ENCODE measurements at regions not wholly inside any gene's neighbourhood (a gene's known extent, or its start where the extent isn't known, plus 50 kb on each side); places are given as distances from the start of the nearest gene placed in this dataset.

- H3K9ac ChIP-seq (ENCODE audit: insufficient read length): no peak overlapping the region
- no peaks in the 10 kb centered on the region for H3K36me3 ChIP-seq (ENCODE audit: insufficient read depth, low read length)
- TF ChIP-seq POLR2AphosphoS5 (IDR thresholded peaks at IDR 0.05; ENCODE audit: borderline replicate concordance, low read depth, low read length): no peak
- no peak for TF ChIP-seq FOXP2 (optimal IDR thresholded peaks at IDR 0.05; ENCODE audit: control extremely low read depth, extremely low read length, insufficient read depth)
- TF ChIP-seq EZH2 (IDR thresholded peaks at IDR 0.05): no peak
- DNase-seq (ENCODE audit: low read depth, low spot score): no peak
- H3K27ac ChIP-seq: no peak overlapping the region
- H3K4me3 ChIP-seq: no peak overlapping the region
- no peaks in the 10 kb centered on the region for H3K9me3 ChIP-seq (ENCODE audit: low read depth, low read length)
These were observed 113.6 kb upstream of the PCDH9 start for GRCh38 chr13:67343777-67344176.

- no peaks in the 10 kb centered on the region for H3K36me3 ChIP-seq (ENCODE audit: insufficient read depth, low read length)
- H3K9ac ChIP-seq (ENCODE audit: insufficient read length): no peak overlapping the region
- DNase-seq (ENCODE audit: low read depth, low spot score): no peak
- no peak overlapping the region for H3K4me3 ChIP-seq
- no peak overlapping the region for H3K27ac ChIP-seq
- no peaks in the 10 kb centered on the region for H3K9me3 ChIP-seq (ENCODE audit: low read depth, low read length)
- TF ChIP-seq EZH2 (IDR thresholded peaks at IDR 0.05): no peak
- no peak for TF ChIP-seq FOXP2 (optimal IDR thresholded peaks at IDR 0.05; ENCODE audit: control extremely low read depth, extremely low read length, insufficient read depth)
- TF ChIP-seq POLR2AphosphoS5 (IDR thresholded peaks at IDR 0.05; ENCODE audit: borderline replicate concordance, low read depth, low read length): no peak
These were observed 111.3 kb upstream of the PCDH9 start for GRCh38 chr13:67341406-67341805.

GRCh38 chr13:67330149-67330548 lies 100.0 kb upstream of the PCDH9 start:
- no peak for DNase-seq (ENCODE audit: low read depth, low spot score)

GRCh38 chr13:67328895-67329294 lies 98.8 kb upstream of the PCDH9 start:
- no peak overlapping the region for H3K4me3 ChIP-seq
- H3K9me3 ChIP-seq (ENCODE audit: low read depth, low read length): no peaks in the 10 kb centered on the region
- DNase-seq (ENCODE audit: low read depth, low spot score): no peak
- no peak for TF ChIP-seq FOXP2 (optimal IDR thresholded peaks at IDR 0.05; ENCODE audit: control extremely low read depth, extremely low read length, insufficient read depth)
- no peaks in the 10 kb centered on the region for H3K36me3 ChIP-seq (ENCODE audit: insufficient read depth, low read length)
- H3K27ac ChIP-seq: no peak overlapping the region
- no peak overlapping the region for H3K9ac ChIP-seq (ENCODE audit: insufficient read length)

More at GRCh38 chr13:67330149-67330548, 100.0 kb upstream of the PCDH9 start:
- no peak for TF ChIP-seq EZH2 (IDR thresholded peaks at IDR 0.05)
- no peak for TF ChIP-seq POLR2AphosphoS5 (IDR thresholded peaks at IDR 0.05; ENCODE audit: borderline replicate concordance, low read depth, low read length)
- TF ChIP-seq FOXP2 (optimal IDR thresholded peaks at IDR 0.05; ENCODE audit: control extremely low read depth, extremely low read length, insufficient read depth): no peak
- Histone ChIP-seq H3K27ac (no peak overlapping the region), H3K36me3 (ENCODE audit: insufficient read depth, low read length) (no peaks in the 10 kb centered on the region), H3K4me3 (no peak overlapping the region), H3K9ac (ENCODE audit: insufficient read length) (no peak overlapping the region), H3K9me3 (ENCODE audit: low read depth, low read length) (no peaks in the 10 kb centered on the region)

GRCh38 chr13:67318860-67319259 lies 88.7 kb upstream of the PCDH9 start:
- no peaks in the 10 kb centered on the region for H3K9me3 ChIP-seq (ENCODE audit: low read depth, low read length)
- H3K9ac ChIP-seq (ENCODE audit: insufficient read length): no peak overlapping the region
- no peak for DNase-seq (ENCODE audit: low read depth, low spot score)
- no peak overlapping the region for H3K4me3 ChIP-seq
- H3K27ac ChIP-seq: no peak overlapping the region
- no peaks in the 10 kb centered on the region for H3K36me3 ChIP-seq (ENCODE audit: insufficient read depth, low read length)
- no peak for TF ChIP-seq FOXP2 (optimal IDR thresholded peaks at IDR 0.05; ENCODE audit: control extremely low read depth, extremely low read length, insufficient read depth)
- no peak for TF ChIP-seq POLR2AphosphoS5 (IDR thresholded peaks at IDR 0.05; ENCODE audit: borderline replicate concordance, low read depth, low read length)
- no peak for TF ChIP-seq EZH2 (IDR thresholded peaks at IDR 0.05)

- no peaks in the 10 kb centered on the region for H3K9me3 ChIP-seq (ENCODE audit: low read depth, low read length)
- no peaks in the 10 kb centered on the region for H3K36me3 ChIP-seq (ENCODE audit: insufficient read depth, low read length)
- H3K27ac ChIP-seq: no peak overlapping the region
- H3K4me3 ChIP-seq: no peak overlapping the region
- no peak for TF ChIP-seq POLR2AphosphoS5 (IDR thresholded peaks at IDR 0.05; ENCODE audit: borderline replicate concordance, low read depth, low read length)
- no peak for TF ChIP-seq FOXP2 (optimal IDR thresholded peaks at IDR 0.05; ENCODE audit: control extremely low read depth, extremely low read length, insufficient read depth)
- no peak for TF ChIP-seq EZH2 (IDR thresholded peaks at IDR 0.05)
- H3K9ac ChIP-seq (ENCODE audit: insufficient read length): no peak overlapping the region
- DNase-seq (ENCODE audit: low read depth, low spot score): no peak
These were observed 88.3 kb upstream of the PCDH9 start for GRCh38 chr13:67318398-67318797.

GRCh38 chr13:67314405-67314804 lies 84.3 kb upstream of the PCDH9 start:
- no peak overlapping the region for H3K9ac ChIP-seq (ENCODE audit: insufficient read length)
- H3K9me3 ChIP-seq (ENCODE audit: low read depth, low read length): no peaks in the 10 kb centered on the region
- no peak for DNase-seq (ENCODE audit: low read depth, low spot score)
- TF ChIP-seq FOXP2 (optimal IDR thresholded peaks at IDR 0.05; ENCODE audit: control extremely low read depth, extremely low read length, insufficient read depth): no peak
- TF ChIP-seq POLR2AphosphoS5 (IDR thresholded peaks at IDR 0.05; ENCODE audit: borderline replicate concordance, low read depth, low read length): no peak
- TF ChIP-seq EZH2 (IDR thresholded peaks at IDR 0.05): no peak
- no peak overlapping the region for H3K27ac ChIP-seq
- no peaks in the 10 kb centered on the region for H3K36me3 ChIP-seq (ENCODE audit: insufficient read depth, low read length)
- H3K4me3 ChIP-seq: no peak overlapping the region

- Histone ChIP-seq H3K9ac (ENCODE audit: insufficient read length) (no peak overlapping the region), H3K36me3 (ENCODE audit: insufficient read depth, low read length) (no peaks in the 10 kb centered on the region), H3K9me3 (ENCODE audit: low read depth, low read length) (no peaks in the 10 kb centered on the region), H3K27ac (no peak overlapping the region), H3K4me3 (no peak overlapping the region)
- TF ChIP-seq POLR2AphosphoS5 (IDR thresholded peaks at IDR 0.05; ENCODE audit: borderline replicate concordance, low read depth, low read length) (no peak), EZH2 (IDR thresholded peaks at IDR 0.05) (no peak), FOXP2 (optimal IDR thresholded peaks at IDR 0.05; ENCODE audit: control extremely low read depth, extremely low read length, insufficient read depth) (no peak)
- DNase-seq (ENCODE audit: low read depth, low spot score): no peak
These were observed 78.1 kb upstream of the PCDH9 start for GRCh38 chr13:67308004-67308772.

GRCh38 chr13:67306742-67307141 lies 76.6 kb upstream of the PCDH9 start:
- Histone ChIP-seq H3K4me3 (no peak overlapping the region), H3K36me3 (ENCODE audit: insufficient read depth, low read length) (no peaks in the 10 kb centered on the region), H3K9me3 (ENCODE audit: low read depth, low read length) (no peaks in the 10 kb centered on the region), H3K9ac (ENCODE audit: insufficient read length) (no peak overlapping the region), H3K27ac (no peak overlapping the region)
- no peak for DNase-seq (ENCODE audit: low read depth, low spot score)
- TF ChIP-seq FOXP2 (optimal IDR thresholded peaks at IDR 0.05; ENCODE audit: control extremely low read depth, extremely low read length, insufficient read depth) (no peak), POLR2AphosphoS5 (IDR thresholded peaks at IDR 0.05; ENCODE audit: borderline replicate concordance, low read depth, low read length) (no peak), EZH2 (IDR thresholded peaks at IDR 0.05) (no peak)

All from SK-N-MC (cell line).